Hepatocyte (in vitro differentiated cells): ENCODE measurements at regions not wholly inside any gene's neighbourhood (a gene's known extent, or its start where the extent isn't known, plus 50 kb on each side); places are given as distances from the start of the nearest gene placed in this dataset.

Source experiments
- DNase-seq: peaks from one replicate; pipeline ENCODE4 v3.0.0-alpha.2; 2016; ENCODE audit warnings: low spot score
- H2AFZ ChIP-seq: fragments of 200-600 bp; sonication (generic); 2 replicates; pipeline ENCODE4 v1.6.0; 2016; ENCODE audit warnings: antibody characterized with exemption, mild to moderate bottlenecking
- H3K27ac ChIP-seq: fragments of 200-600 bp; sonication (generic); 2 replicates; pipeline ENCODE4 v1.5.1; 2016; ENCODE audit warnings: mild to moderate bottlenecking
- H3K27me3 ChIP-seq: fragments of 200-600 bp; sonication (generic); 2 replicates; pipeline ENCODE4 v1.6.1; 2016
- H3K36me3 ChIP-seq: fragments of 200-600 bp; sonication (generic); replicated peaks from 2 replicates; pipeline ENCODE4 v1.5.1; 2016; ENCODE audit warnings: low read depth; ENCODE audit not compliant: insufficient read depth
- H3K4me1 ChIP-seq: fragments of 200-600 bp; sonication (generic); 2 replicates; pipeline ENCODE4 v1.5.1; 2016; ENCODE audit warnings: mild to moderate bottlenecking, moderate library complexity; ENCODE audit not compliant: insufficient read depth
- H3K4me2 ChIP-seq: fragments of 200-600 bp; sonication (generic); 2 replicates; pipeline ENCODE4 v1.6.0; 2016
- H3K4me3 ChIP-seq: fragments of 200-600 bp; sonication (generic); 2 replicates; pipeline ENCODE4 v1.5.1; 2016; ENCODE audit warnings: mild to moderate bottlenecking
- H3K79me2 ChIP-seq: fragments of 200-600 bp; sonication (generic); 2 replicates; pipeline ENCODE4 v1.6.0; 2017; ENCODE audit warnings: mild to moderate bottlenecking
- H3K9me2 ChIP-seq: fragments of 200-600 bp; sonication (generic); replicated peaks from 2 replicates; pipeline ENCODE4 v1.6.0; 2017; ENCODE audit warnings: mild to moderate bottlenecking; ENCODE audit not compliant: insufficient read depth
- H3K9me3 ChIP-seq: fragments of 200-600 bp; sonication (generic); 2 replicates; pipeline ENCODE4 v1.5.1; 2016; ENCODE audit warnings: low read depth, mild to moderate bottlenecking
- H4K20me1 ChIP-seq: fragments of 200-600 bp; sonication (generic); 2 replicates; pipeline ENCODE4 v1.6.0; 2016; ENCODE audit warnings: mild to moderate bottlenecking; ENCODE audit not compliant: insufficient read depth, poor library complexity, severe bottlenecking
- CTCF ChIP-seq: fragments of 200-600 bp; sonication (generic); IDR thresholded peaks from 2 replicates; pipeline ENCODE4 v1.5.1; 2016; ENCODE audit warnings: antibody characterized with exemption, mild to moderate bottlenecking; ENCODE audit not compliant: poor library complexity
- EZH2 ChIP-seq: fragments of 200-600 bp; sonication (generic); IDR thresholded peaks from 2 replicates; pipeline ENCODE4 v1.6.1; 2016; ENCODE audit warnings: antibody characterized with exemption, mild to moderate bottlenecking, borderline replicate concordance
- EZH2phosphoT487 ChIP-seq: fragments of 200-600 bp; sonication (generic); IDR thresholded peaks from one replicate; pipeline ENCODE4 v1.6.1; 2018; ENCODE audit warnings: antibody characterized with exemption, mild to moderate bottlenecking, low read depth, moderate library complexity; ENCODE audit not compliant: unreplicated experiment, severe bottlenecking
- WGBS: methylation state at CpG from one replicate; pipeline ENCODE4 v1.1.6; 2016; ENCODE audit warnings: low lambda C conversion rate; ENCODE audit errors: missing lambda C conversion rate; 5-methylcytosine and 5-hydroxymethylcytosine counted together

GRCh38 chr6:155968921-155969320, 513.3 kb upstream of the NOX3 start:
- TF ChIP-seq EZH2 (no peak), EZH2phosphoT487 (no peak), CTCF (no peak)
- H2AFZ ChIP-seq: no peak overlapping the region
- H3K79me2 ChIP-seq: no peaks in the 10 kb centered on the region
- no peak for DNase-seq
- no peaks in the 10 kb centered on the region for H3K9me3 ChIP-seq
- H3K4me1 ChIP-seq: no peaks in the 10 kb centered on the region
- WGBS: 86% methylated on average over 1 of the region's 1 CpG
- no peaks in the 10 kb centered on the region for H3K27me3 ChIP-seq
- no peak overlapping the region for H3K4me2 ChIP-seq
- no peak overlapping the region for H3K4me3 ChIP-seq
- H3K9me2 ChIP-seq: no peaks in the 10 kb centered on the region
- no peak overlapping the region for H3K27ac ChIP-seq
- no peaks in the 10 kb centered on the region for H4K20me1 ChIP-seq
- H3K36me3 ChIP-seq: no peaks in the 10 kb centered on the region

- H3K79me2 ChIP-seq: no peaks in the 10 kb centered on the region
- no peaks in the 10 kb centered on the region for H4K20me1 ChIP-seq
- no peak overlapping the region for H3K27ac ChIP-seq
- DNase-seq: no peak
- TF ChIP-seq CTCF: no peak
- TF ChIP-seq EZH2phosphoT487: no peak
- no peak for TF ChIP-seq EZH2
- no peak overlapping the region for H3K4me2 ChIP-seq
- no peaks in the 10 kb centered on the region for H3K4me1 ChIP-seq
- H3K27me3 ChIP-seq: no peaks in the 10 kb centered on the region
- no peak overlapping the region for H2AFZ ChIP-seq
- 76% methylated on average over 3 of the region's 3 CpGs for WGBS
- H3K4me3 ChIP-seq: no peak overlapping the region
- H3K9me3 ChIP-seq: no peaks in the 10 kb centered on the region
- no peaks in the 10 kb centered on the region for H3K9me2 ChIP-seq
- H3K36me3 ChIP-seq: no peaks in the 10 kb centered on the region
Observed at GRCh38 chr6:155967322-155967721, 511.7 kb upstream of the NOX3 start.

GRCh38 chr6:155964544-155964943, 508.9 kb upstream of the NOX3 start:
- Histone ChIP-seq H3K4me1 (no peaks in the 10 kb centered on the region), H3K79me2 (no peaks in the 10 kb centered on the region), H3K27ac (no peak overlapping the region), H3K4me2 (no peak overlapping the region), H3K36me3 (no peaks in the 10 kb centered on the region), H2AFZ (no peak overlapping the region), H3K27me3 (no peaks in the 10 kb centered on the region), H3K9me2 (no peaks in the 10 kb centered on the region), H4K20me1 (no peaks in the 10 kb centered on the region), H3K4me3 (no peak overlapping the region), H3K9me3 (no peaks in the 10 kb centered on the region)
- TF ChIP-seq CTCF (no peak), EZH2 (no peak), EZH2phosphoT487 (no peak)
- WGBS: 98% methylated on average over 2 of the region's 2 CpGs
- DNase-seq: no peak

GRCh38 chr6:155962276-155962675, 506.6 kb upstream of the NOX3 start:
- H3K36me3 ChIP-seq: no peaks in the 10 kb centered on the region
- no peak overlapping the region for H3K27ac ChIP-seq
- H2AFZ ChIP-seq: no peak overlapping the region
- WGBS: 85% methylated on average over 1 of the region's 1 CpG
- no peaks in the 10 kb centered on the region for H3K79me2 ChIP-seq
- no peaks in the 10 kb centered on the region for H3K9me3 ChIP-seq
- no peaks in the 10 kb centered on the region for H3K27me3 ChIP-seq
- TF ChIP-seq CTCF (no peak), EZH2 (no peak), EZH2phosphoT487 (no peak)
- no peak overlapping the region for H3K4me2 ChIP-seq
- no peaks in the 10 kb centered on the region for H3K9me2 ChIP-seq
- H3K4me3 ChIP-seq: no peak overlapping the region
- H4K20me1 ChIP-seq: no peaks in the 10 kb centered on the region
- no peaks in the 10 kb centered on the region for H3K4me1 ChIP-seq
- DNase-seq: no peak
